ENCODE measurements at regions not wholly inside any gene's neighbourhood (a gene's known extent, or its start where the extent isn't known, plus 50 kb on each side); places are given as distances from the start of the nearest gene placed in this dataset.

DNA sequence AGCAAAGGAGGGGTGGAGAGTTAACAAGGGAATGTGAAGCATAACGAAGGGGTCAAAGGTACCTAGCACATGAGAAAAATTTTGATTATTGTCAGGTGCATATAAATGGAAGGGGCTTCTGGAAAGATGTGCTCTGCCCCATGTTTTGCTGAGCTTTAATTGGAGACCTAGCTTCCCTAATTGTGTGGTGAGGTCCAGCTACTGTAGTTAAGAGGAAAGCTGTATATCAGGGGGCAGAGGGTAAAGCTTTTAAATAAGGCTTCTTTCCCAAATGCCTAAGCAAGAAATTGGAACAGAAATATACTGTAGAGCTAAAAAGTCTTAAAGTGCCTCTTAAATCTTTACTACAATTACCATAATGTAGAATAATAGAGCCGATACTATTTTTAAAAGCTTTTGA, 267.2 kb downstream of the MAT2B start:
- TF ChIP-seq CTCF (IDR thresholded peaks at IDR 0.05 in 4 of 5, conservative IDR thresholded peaks at IDR 0.05 in 1 of 5) = no peak
- TF ChIP-seq POLR2A (IDR thresholded peaks at IDR 0.05) = no peak

All from gastrocnemius medialis (tissue), 4 donors.